NCI-H2227 (cell line): ENCODE measurements at regions not wholly inside any gene's neighbourhood (a gene's known extent, or its start where the extent isn't known, plus 50 kb on each side); places are given as distances from the start of the nearest gene placed in this dataset.

Experiments used
- DNase-seq: peaks from one replicate; lab custom pipeline; 2025; ENCODE audit not compliant: unreplicated experiment; lab: John Stamatoyannopoulos, UW

DNA sequence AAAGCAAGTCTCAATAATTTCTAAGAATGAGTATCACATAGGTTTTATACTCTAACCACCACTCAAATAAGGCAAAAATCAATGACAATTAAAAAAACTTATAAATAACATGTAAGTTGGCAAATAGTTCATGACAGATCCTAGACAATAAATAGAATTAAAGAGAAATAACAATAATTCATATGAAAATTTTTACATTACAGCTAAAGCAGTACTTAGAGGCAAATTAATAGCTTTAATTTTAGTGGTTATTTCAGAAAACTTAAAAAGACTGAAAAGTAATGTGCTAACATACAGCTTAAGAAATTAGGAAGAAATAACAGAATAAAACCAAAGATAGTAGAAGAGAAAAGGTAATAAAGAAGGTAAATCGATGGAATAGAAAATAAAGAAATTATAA is 179.9 kb upstream of the SPAG17 start:
- no peak for DNase-seq

DNA sequence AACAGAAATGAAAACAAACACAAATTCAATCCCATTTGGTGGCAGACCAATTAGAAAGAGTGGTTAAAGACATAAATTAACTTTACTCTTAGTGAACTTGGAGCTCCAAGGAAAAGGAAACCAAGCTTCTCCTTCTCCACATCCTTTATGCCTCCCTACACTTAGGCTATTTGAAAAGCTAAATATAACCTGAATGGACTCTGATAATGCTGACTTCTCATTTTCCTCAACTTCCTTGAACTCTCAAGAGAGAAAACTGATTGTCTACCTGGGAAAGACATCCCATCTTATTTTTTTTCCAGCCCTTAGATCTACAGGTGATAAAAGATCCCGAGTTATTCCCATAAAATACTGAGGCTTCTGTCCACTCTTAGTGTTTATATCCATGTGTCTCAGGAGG is 178.4 kb upstream of the SPAG17 start:
- no peak for DNase-seq

GRCh38 chr1:118360817-118361216 is 175.8 kb upstream of the SPAG17 start:
- DNase-seq: no peak

- no peak for DNase-seq
Measured at GRCh38 chr1:118346936-118347335, 161.9 kb upstream of the SPAG17 start.

GRCh38 chr1:118340928-118341910 is 156.2 kb upstream of the SPAG17 start:
- DNase-seq: no peak

- DNase-seq: no peak
Measured at GRCh38 chr1:118339400-118340124, 154.5 kb upstream of the SPAG17 start.

DNA sequence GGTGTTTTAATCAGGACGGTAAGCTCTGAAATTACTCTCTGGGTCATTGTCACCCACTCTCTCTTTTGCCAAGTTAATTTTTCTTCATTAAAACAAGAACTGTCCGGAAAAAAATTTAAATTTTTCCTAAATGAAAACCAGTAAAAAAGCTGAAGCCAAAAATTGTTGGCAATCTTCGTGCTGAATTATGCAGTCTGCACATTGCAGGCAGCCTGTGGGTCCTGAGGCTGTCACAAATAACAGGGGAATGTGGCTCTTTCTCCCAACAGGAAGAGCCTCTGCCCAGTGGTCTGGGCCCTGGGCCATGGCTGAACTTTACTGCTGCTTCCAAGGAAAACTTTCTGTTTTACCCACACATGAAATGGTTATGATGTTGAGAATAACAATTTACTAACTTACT is 153.9 kb upstream of the SPAG17 start:
- DNase-seq: no peak

DNA sequence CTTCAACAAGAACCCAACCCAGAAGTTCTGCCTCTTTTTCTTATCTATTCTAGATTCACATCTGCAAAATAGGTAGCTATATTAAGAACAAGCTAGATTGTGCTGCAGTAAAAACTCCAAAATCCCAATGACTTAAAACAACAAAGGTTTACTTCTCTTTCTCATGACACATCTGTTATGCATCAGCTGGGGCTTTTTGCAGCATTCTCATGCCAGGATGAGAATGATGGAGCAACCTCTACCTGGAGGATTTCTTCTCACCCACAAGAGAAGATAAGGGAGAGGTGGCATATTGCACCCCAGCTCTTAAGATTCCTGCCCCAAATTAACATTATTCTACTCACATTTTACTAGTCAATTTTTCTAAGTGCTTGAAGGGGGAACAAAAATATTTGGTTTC is 152.3 kb upstream of the SPAG17 start:
- DNase-seq: no peak

- DNase-seq: no peak
Measured at GRCh38 chr1:118335331-118335732, 150.3 kb upstream of the SPAG17 start.

DNA sequence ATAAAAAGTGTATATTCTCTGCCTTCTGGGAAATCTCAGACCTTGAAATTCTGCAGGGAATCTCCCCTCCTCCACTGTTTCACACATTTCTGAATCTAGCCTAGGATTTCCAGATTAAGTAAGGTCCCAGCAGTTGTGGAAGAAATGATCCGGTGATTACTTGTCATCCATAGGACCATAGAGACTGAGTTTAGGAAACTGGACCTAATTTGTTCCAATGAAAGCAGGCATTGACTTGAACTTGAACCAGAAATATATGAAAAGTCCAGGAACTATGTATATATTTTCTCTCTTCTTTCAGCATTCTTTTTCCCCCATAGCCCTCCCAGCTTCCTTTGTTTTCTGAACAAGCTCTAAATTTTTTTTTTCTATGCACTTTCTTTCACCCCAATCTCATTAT is 149.5 kb upstream of the SPAG17 start:
- no peak for DNase-seq

DNA sequence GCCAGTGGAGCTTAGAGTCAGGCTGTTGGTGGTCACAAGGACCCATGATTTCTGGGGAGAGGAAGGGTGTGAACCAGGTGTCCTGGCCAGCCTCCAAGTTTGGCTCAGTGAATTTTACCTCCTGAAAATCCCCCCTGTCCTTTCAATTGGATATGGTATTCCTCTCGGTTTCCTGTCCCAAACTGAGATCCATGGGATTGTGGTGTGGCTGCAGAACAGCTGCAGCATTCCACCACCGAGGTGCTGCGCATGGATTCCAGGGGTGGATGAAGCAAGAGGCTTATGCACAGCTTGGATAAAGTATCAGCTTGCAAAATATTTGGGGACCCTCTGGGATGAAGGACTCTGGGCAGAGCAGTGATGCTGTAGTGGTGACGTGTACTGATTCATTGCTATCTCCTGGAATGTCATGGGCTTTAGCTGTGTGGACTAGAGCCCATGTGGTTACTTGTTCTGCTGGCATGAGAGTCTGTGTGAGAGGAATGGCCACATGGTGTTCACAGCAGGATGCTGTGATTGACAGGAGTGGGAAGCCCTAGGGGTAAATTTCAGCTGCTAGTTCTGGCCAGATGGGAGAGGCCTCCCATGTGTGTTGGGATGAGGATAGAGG is 148.7 kb upstream of the SPAG17 start:
- DNase-seq: no peak

DNA sequence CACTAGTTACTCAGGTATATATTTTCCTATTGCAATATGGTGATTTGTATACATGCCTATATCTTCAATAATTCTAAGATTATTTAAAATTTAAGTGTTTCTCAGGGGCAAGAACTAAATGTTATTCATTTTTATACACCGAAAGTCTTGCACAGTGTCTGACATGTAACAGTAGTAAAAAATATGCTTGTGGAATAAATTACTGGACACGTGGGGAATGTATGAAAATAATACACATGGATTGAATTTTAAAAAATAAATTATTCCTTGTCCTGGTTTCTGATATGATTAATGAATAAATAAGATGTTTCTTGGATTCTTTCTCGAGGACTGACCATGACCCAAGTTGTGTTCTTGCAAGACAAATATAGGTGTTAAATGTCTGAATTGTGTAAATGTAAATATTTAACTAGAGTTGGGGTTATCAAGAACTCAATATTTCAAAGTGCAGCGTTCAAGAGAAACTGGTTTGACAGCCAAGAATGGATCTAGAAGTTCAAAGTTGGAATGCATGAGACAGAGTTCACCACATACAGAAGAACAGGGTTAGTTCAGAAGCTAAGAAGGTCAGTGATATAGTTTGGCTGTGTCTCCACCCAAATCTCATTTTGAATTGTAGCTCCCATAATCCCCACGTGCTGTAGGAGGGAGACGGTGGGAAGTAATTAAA is 142.1 kb upstream of the SPAG17 start:
- DNase-seq: no peak

- DNase-seq: no peak
Measured at GRCh38 chr1:118325550-118326225, 140.7 kb upstream of the SPAG17 start.

- DNase-seq: no peak
Measured at GRCh38 chr1:118323246-118323645, 138.2 kb upstream of the SPAG17 start.

DNA sequence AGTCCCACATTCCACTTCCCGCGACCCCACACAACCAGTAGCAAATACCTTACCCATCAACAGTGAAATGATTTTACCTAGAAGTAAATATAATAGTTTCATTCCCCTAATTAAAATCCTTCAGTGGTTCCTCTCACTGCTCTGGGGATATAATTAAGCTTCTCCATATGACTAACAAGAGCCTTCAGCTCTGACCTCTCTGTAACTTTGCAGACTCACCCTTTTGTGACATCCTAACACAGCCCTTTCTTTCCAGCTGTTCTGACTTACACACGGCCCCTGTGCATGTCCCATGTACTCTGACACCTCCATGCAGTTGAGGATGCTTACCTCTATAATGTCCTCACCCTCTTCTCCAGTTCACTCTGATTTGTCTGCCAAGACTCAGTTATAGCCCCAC is 137.3 kb upstream of the SPAG17 start:
- no peak for DNase-seq

DNA sequence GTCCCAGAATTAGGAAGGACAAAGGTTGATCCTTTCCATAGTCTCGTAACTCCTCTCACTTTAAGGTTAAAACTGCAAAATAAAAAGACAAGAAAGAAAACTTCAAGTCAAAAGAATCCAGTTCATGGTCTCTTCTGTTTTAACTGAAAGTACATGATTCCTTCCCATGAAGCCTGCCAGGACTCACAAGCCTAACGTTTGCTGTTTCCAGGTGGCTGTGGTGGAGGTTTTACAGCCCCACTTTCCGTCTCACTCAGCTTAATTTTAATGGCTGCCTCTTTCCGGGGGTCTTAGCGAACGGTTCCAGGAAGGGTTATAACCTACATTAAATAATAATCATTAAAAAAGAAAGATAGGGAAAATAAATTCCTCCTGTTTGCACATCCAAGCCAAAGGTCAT is 136.8 kb upstream of the SPAG17 start:
- no peak for DNase-seq

- no peak for DNase-seq
Measured at GRCh38 chr1:118317842-118318614, 133.0 kb upstream of the SPAG17 start.

DNA sequence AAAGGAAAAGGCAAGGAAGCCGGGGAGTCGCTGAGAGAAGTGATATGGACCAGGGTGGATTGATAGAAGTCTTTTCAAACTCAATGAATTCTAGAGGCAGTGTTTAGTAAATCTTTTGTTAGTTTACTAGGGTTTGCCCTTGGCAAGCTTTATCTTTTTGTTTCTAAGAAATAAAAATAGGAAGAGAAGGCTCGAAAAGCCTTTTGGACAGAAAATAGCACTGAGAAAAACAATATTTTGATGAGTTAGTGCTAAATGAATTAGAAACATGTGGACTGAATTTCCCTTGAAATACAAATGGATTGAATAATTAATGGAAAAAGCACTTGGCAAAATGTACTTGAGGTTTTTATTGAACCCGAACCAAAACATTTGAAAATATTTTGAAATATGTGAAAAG is 121.8 kb upstream of the SPAG17 start:
- no peak for DNase-seq

DNA sequence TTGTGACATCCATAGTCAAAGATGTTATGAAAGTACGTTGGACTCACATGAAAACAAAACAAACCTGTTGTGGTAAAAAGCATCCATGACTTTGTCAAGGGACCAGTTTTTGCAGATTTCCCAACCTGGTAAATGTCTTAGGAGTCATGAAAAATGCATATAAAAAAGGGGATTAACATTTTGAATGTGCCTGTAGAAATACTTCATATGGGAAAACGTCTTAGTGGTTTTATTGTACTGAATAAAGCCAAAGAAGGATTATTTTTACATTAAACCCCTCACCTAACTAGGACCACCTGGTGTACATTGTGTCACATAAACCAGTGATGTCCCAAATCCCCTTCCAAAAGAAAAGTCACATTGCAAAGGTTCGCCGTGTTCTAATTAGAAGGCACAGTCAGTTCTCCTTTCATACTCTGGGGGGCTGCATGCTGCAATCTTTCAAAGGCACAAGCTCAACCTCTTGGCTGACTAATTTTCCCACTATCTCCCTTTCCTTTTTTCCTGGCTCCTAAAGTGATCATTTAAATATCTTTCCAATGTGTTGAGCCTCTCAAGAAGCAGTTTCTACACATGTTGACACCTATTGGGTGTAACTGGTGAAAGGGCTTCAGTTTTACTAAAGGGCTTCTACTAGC is 119.8 kb upstream of the SPAG17 start:
- no peak for DNase-seq
